Skeletal muscle cell (primary cell): ENCODE measurements at regions not wholly inside any gene's neighbourhood (a gene's known extent, or its start where the extent isn't known, plus 50 kb on each side); places are given as distances from the start of the nearest gene placed in this dataset.
A peak's percentile ranks its signal among the peaks of the same experiment; 100 is the strongest.

Experiments used
- DNase-seq: peaks from one replicate; pipeline ENCODE4 v3.0.0-alpha.2; 2010; ENCODE audit warnings: low read depth
- H3K4me3 ChIP-seq: 2 replicates; pipeline ENCODE4 v1.5.1; 2011; ENCODE audit warnings: low read depth, mild to moderate bottlenecking, control low read depth, low read length, moderate library complexity

GRCh38 chr4:123696687-123697086 lies 300.1 kb downstream of the SPRY1 start:
- no peak overlapping the region for H3K4me3 ChIP-seq
- no peak for DNase-seq

GRCh38 chr4:123698556-123698955 lies 302.0 kb downstream of the SPRY1 start:
- DNase-seq: no peak
- H3K4me3 ChIP-seq: no peak overlapping the region

- DNase-seq: peak; percentile 88
These were observed 303.5 kb downstream of the SPRY1 start for GRCh38 chr4:123699880-123700771.

GRCh38 chr4:123701131-123701575 lies 304.6 kb downstream of the SPRY1 start:
- H3K4me3 ChIP-seq: no peak overlapping the region
- DNase-seq: no peak

More at GRCh38 chr4:123699880-123700771, 303.5 kb downstream of the SPRY1 start:
- H3K4me3 ChIP-seq: peak overlapping the region; percentile 3

DNA sequence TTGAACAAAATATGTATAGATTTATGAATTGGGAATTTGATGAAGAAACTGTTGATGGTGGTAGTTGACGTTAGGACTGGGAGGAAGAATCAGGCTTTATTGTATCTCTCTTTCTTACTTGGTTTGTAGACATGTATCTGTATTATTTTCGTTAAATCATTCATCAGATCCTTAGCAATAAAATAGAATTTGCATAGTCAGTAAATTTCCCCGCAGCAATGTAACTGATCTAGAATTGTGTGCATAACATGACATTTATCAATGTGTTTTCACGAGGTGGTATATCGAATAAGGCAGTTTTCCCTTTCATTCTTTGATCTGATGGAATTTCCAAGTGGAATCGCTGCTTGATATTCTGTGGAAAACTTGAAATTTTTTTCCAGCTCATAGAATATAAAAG lies 308.8 kb downstream of the SPRY1 start:
- H3K4me3 ChIP-seq: no peak overlapping the region
- no peak for DNase-seq

- H3K4me3 ChIP-seq: no peak overlapping the region
- DNase-seq: no peak
These were observed 310.4 kb downstream of the SPRY1 start for GRCh38 chr4:123706973-123707372.

DNA sequence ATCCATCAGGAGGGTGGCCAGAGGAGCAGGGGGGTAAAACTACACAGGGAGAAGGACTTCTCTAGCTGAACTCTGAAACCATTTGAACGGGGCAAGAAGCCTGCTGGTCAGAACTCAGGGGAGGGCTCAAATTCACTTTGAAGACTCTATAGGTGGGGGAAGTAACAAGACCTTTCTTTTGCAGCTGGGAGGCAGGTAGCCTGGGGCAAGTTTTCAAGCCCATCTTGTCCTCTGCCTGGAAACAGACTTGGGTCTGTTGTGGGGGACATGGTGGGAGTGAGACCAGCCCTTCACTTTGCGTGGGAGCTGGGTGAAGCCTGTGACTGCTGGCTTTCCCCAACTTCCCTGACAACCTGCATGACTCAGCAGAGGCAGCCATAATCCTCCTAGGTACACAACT lies 312.3 kb downstream of the SPRY1 start:
- DNase-seq: no peak
- H3K4me3 ChIP-seq: no peak overlapping the region

- H3K4me3 ChIP-seq: no peak overlapping the region
- DNase-seq: no peak
These were observed 312.7 kb downstream of the SPRY1 start for GRCh38 chr4:123709336-123709735.

DNA sequence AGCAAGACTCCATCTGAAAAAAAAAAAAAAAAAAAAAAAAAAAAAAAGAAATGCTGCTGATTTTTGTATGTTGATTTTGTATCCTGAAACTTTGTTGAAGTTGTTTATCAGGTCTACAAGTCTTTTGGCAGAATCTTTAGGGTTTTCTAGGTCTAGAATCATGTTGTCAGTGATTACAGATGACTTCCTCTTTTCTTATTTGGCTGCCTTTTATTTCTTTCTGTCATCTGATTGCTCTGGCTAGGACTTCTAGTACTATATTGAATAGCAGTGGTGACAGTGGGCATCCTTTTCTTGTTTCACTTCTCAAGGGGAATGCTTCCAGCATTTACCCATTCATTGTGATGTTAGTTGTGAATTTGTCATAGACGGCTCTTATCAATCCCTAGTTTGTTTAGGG lies 334.4 kb downstream of the SPRY1 start:
- H3K4me3 ChIP-seq: no peak overlapping the region
- DNase-seq: no peak

GRCh38 chr4:123737156-123737555 lies 340.6 kb downstream of the SPRY1 start:
- DNase-seq: no peak
- H3K4me3 ChIP-seq: no peak overlapping the region

- no peak overlapping the region for H3K4me3 ChIP-seq
- DNase-seq: no peak
These were observed 343.2 kb downstream of the SPRY1 start for GRCh38 chr4:123739806-123740205.

DNA sequence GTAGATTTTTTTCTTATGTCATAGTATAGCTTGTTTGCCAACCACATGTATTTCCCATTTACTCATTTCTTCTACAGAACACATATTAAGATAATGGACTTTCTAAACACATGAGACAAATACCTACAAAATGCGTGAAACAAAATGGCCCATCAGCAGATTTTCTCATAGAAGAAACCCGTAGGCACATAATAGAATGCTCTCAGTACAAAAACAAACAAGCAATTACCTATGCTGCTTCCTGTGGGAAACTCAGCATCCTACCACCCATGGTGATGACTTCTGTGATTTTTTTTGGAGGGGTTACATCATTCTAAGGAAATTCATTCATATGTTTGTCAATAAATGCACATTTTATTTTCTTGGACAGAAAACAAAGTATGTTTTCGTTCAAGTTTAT lies 343.6 kb downstream of the SPRY1 start:
- DNase-seq: no peak

GRCh38 chr4:123741906-123742305 lies 345.3 kb downstream of the SPRY1 start:
- DNase-seq: no peak
- no peak overlapping the region for H3K4me3 ChIP-seq

More for the DNA sequence above, 343.6 kb downstream of the SPRY1 start:
- no peak overlapping the region for H3K4me3 ChIP-seq

GRCh38 chr4:123743848-123744247 lies 347.3 kb downstream of the SPRY1 start:
- H3K4me3 ChIP-seq: no peak overlapping the region

DNA sequence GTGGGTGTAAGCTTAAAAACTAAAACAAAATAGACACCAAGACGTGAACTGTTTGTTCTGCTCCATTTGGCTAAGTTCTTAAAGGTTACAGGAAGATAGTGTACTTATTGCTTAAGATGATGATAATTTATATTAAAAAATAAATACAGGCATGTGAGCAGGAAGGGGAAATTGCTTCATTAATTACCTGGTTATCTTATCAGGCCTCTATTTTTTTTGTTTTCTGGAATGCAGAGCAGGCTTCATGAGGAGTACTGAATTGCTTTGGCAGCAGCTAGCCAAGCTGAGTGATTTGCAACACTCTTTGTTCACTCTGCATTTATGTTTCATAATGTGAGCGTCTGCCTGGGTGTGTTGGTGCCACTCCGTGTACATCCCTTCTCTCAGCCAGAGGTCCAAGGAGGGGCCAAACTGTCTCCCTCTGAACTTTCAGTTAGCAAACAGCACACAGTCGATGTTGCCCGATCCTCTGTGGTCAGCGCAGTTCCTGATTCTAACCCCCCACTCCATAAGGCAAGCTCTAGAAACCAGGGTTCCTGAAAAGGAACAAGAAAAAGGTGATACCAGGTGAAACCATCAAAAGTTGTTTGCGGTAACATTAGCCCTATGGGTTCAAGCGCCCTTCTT lies 348.2 kb downstream of the SPRY1 start:
- no peak for DNase-seq
- no peak overlapping the region for H3K4me3 ChIP-seq

More at GRCh38 chr4:123743848-123744247, 347.3 kb downstream of the SPRY1 start:
- no peak for DNase-seq

DNA sequence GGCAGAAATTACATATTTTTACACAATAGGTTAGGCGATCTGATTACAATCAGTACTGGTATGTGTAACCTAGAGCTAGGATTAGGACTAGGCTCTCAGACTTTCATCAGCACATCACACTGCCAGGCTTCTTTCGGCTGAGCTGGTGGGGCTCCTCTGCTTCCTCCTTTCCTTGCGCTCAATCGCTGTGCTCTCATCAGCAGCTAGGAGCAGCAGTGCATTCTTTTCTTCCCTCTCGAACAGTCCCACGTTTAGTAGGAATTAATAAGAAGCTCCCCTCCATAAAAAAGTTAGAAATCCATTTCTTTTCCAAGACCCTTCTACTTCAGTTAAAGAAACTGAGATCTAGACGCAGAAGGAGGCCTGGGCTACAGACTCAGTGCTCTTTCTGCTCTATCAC lies 350.4 kb downstream of the SPRY1 start:
- no peak for DNase-seq
- H3K4me3 ChIP-seq: no peak overlapping the region

DNA sequence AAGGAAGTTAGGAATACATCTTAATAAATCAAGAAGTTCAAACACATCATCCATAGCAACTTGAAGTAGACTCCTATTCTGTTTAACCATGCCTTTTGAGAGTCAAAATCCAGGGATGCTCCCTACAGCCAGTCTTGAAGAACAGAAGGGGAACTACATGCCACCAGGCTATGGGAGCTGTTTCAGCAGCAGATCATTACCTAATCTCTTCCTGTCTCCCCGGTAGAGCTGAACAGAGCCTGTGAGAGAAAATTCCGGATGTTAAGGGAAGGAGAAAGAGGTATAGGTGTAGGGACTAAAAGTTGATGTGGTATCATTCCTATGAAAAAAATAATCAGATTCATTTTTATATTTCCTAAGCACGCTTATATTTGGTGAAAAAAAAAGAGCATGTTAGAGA lies 352.2 kb downstream of the SPRY1 start:
- no peak overlapping the region for H3K4me3 ChIP-seq
- no peak for DNase-seq

DNA sequence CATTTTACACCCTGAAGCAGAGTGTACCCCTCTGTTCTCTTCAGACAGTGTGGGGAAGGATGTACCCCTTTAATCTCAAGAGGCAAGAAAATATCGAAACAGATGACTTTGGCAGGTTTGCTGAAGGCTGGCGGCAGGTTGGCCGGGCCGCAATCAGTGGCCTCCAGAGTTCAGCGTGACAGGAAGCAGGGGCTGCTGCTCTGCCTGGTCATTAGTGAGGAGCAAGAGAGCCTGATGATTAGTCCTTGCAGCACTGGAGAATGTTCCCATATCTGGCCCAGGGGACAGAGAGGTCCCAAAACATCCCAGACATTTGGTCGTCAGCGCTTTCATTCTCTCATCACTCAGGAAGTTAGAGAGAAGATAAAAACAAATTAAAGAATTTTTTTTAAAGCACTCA lies 352.8 kb downstream of the SPRY1 start:
- H3K4me3 ChIP-seq: no peak overlapping the region
- DNase-seq: no peak

DNA sequence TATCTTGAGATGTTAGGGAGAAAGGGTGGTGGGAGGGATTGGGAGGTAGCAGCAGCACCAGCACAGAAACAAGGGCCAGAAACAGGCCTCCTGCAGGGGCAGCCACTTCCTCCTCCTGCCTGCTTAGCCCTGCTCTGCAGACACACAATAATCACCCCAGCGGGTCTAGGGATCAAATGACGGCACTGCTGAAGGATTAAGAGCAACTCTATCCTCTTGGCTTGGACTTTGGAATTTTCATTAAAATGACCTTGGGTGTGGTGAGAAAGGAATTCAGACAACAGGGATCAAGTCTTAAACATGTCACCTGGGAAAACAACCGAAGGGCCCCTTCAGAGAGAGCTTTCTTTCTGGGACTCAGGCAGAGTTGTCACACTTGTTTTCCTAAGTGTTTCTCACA lies 353.4 kb downstream of the SPRY1 start:
- DNase-seq: no peak
- no peak overlapping the region for H3K4me3 ChIP-seq

GRCh38 chr4:123755655-123756054 lies 359.1 kb downstream of the SPRY1 start:
- H3K4me3 ChIP-seq: no peak overlapping the region
- no peak for DNase-seq

GRCh38 chr4:123767806-123768205 lies 371.2 kb downstream of the SPRY1 start:
- DNase-seq: no peak
- H3K4me3 ChIP-seq: no peak overlapping the region
